ENCODE measurements at regions not wholly inside any gene's neighbourhood (a gene's known extent, or its start where the extent isn't known, plus 50 kb on each side); places are given as distances from the start of the nearest gene placed in this dataset.

DNA sequence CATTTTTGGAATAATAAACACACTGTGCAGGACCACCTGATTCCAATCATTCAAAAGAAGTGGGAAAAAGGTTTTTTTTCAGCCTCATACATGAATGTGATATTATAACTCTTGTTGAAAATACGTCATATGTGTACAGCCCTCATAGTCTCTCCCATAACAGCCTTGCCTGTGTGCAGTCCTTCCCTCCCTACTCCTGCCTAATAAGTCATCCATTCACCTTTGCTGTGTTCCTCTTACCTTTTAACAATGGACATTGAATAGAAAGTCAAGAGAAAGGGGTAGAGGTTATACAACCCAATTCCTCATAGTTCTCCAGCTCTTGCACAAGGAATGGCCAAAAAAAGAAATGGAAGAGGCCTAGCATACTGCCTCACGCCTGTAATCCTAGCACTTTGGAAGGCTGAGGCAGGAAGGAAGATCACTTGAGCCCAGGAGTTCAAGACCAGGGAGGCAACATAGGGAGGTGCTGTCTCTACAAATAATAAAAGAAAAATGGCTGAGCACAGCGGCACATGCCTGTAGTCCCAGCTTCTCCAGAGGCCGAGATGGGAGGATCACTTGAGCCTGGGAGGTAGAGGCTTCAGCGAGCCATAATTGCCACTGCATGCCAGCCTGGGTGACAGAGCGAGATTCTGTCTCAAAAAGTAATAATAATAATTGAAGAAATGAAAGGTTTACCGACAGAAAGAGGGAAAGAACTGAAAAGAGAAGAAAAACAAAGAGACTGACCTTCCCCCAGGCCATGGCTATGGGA lies 356.1 kb upstream of the KIF2A start:
- H3K27ac ChIP-seq (ENCODE audit: insufficient read depth, low read length, poor library complexity, severe bottlenecking): no peak overlapping the region
- H3K4me1 ChIP-seq (ENCODE audit: control insufficient read depth, insufficient read depth, low read length, poor library complexity, severe bottlenecking): no peaks in the 10 kb centered on the region
- H3K36me3 ChIP-seq (ENCODE audit: control insufficient read depth, insufficient read depth, low read length): no peaks in the 10 kb centered on the region
- no peak for DNase-seq
- no peak overlapping the region for H3K4me3 ChIP-seq (ENCODE audit: insufficient read depth, low read depth, low read length, poor library complexity, severe bottlenecking)
- H3K27me3 ChIP-seq (replicated peaks; ENCODE audit: control insufficient read depth, insufficient read depth, low read length, poor library complexity, severe bottlenecking): no peaks in the 10 kb centered on the region
- no peaks in the 10 kb centered on the region for H3K9me3 ChIP-seq (ENCODE audit: control insufficient read depth, low read length)

GRCh38 chr5:61951295-61951694 lies 354.7 kb upstream of the KIF2A start:
- no peak for DNase-seq
- H3K4me3 ChIP-seq (ENCODE audit: insufficient read depth, low read depth, low read length, poor library complexity, severe bottlenecking): no peak overlapping the region
- H3K27me3 ChIP-seq (replicated peaks; ENCODE audit: control insufficient read depth, insufficient read depth, low read length, poor library complexity, severe bottlenecking): no peaks in the 10 kb centered on the region
- H3K4me1 ChIP-seq (ENCODE audit: control insufficient read depth, insufficient read depth, low read length, poor library complexity, severe bottlenecking): no peaks in the 10 kb centered on the region
- H3K27ac ChIP-seq (ENCODE audit: insufficient read depth, low read length, poor library complexity, severe bottlenecking): no peak overlapping the region
- H3K9me3 ChIP-seq (ENCODE audit: control insufficient read depth, low read length): no peaks in the 10 kb centered on the region
- no peaks in the 10 kb centered on the region for H3K36me3 ChIP-seq (ENCODE audit: control insufficient read depth, insufficient read depth, low read length)

GRCh38 chr5:61953913-61954312 lies 352.1 kb upstream of the KIF2A start:
- H3K4me1 ChIP-seq (ENCODE audit: control insufficient read depth, insufficient read depth, low read length, poor library complexity, severe bottlenecking): no peaks in the 10 kb centered on the region
- no peaks in the 10 kb centered on the region for H3K27me3 ChIP-seq (replicated peaks; ENCODE audit: control insufficient read depth, insufficient read depth, low read length, poor library complexity, severe bottlenecking)
- no peaks in the 10 kb centered on the region for H3K36me3 ChIP-seq (ENCODE audit: control insufficient read depth, insufficient read depth, low read length)
- H3K4me3 ChIP-seq (ENCODE audit: insufficient read depth, low read depth, low read length, poor library complexity, severe bottlenecking): no peak overlapping the region
- H3K27ac ChIP-seq (ENCODE audit: insufficient read depth, low read length, poor library complexity, severe bottlenecking): no peak overlapping the region
- no peaks in the 10 kb centered on the region for H3K9me3 ChIP-seq (ENCODE audit: control insufficient read depth, low read length)
- no peak for DNase-seq

- H3K4me1 ChIP-seq (ENCODE audit: control insufficient read depth, insufficient read depth, low read length, poor library complexity, severe bottlenecking): no peaks in the 10 kb centered on the region
- DNase-seq: no peak
- H3K27ac ChIP-seq (ENCODE audit: insufficient read depth, low read length, poor library complexity, severe bottlenecking): no peak overlapping the region
- no peaks in the 10 kb centered on the region for H3K9me3 ChIP-seq (ENCODE audit: control insufficient read depth, low read length)
- H3K4me3 ChIP-seq (ENCODE audit: insufficient read depth, low read depth, low read length, poor library complexity, severe bottlenecking): no peak overlapping the region
- H3K36me3 ChIP-seq (ENCODE audit: control insufficient read depth, insufficient read depth, low read length): no peaks in the 10 kb centered on the region
- H3K27me3 ChIP-seq (replicated peaks; ENCODE audit: control insufficient read depth, insufficient read depth, low read length, poor library complexity, severe bottlenecking): no peaks in the 10 kb centered on the region
These were observed 341.8 kb upstream of the KIF2A start for GRCh38 chr5:61964201-61964600.

- Histone ChIP-seq H3K9me3 (ENCODE audit: control insufficient read depth, low read length) (no peaks in the 10 kb centered on the region), H3K4me3 (ENCODE audit: insufficient read depth, low read depth, low read length, poor library complexity, severe bottlenecking) (no peak overlapping the region), H3K27ac (ENCODE audit: insufficient read depth, low read length, poor library complexity, severe bottlenecking) (no peak overlapping the region), H3K27me3 (replicated peaks; ENCODE audit: control insufficient read depth, insufficient read depth, low read length, poor library complexity, severe bottlenecking) (no peaks in the 10 kb centered on the region), H3K36me3 (ENCODE audit: control insufficient read depth, insufficient read depth, low read length) (no peaks in the 10 kb centered on the region), H3K4me1 (ENCODE audit: control insufficient read depth, insufficient read depth, low read length, poor library complexity, severe bottlenecking) (no peaks in the 10 kb centered on the region)
- no peak for DNase-seq
These were observed 340.9 kb upstream of the KIF2A start for GRCh38 chr5:61965069-61965468.

GRCh38 chr5:61965490-61965889 lies 340.5 kb upstream of the KIF2A start:
- H3K9me3 ChIP-seq (ENCODE audit: control insufficient read depth, low read length): no peaks in the 10 kb centered on the region
- H3K36me3 ChIP-seq (ENCODE audit: control insufficient read depth, insufficient read depth, low read length): no peaks in the 10 kb centered on the region
- no peak overlapping the region for H3K27ac ChIP-seq (ENCODE audit: insufficient read depth, low read length, poor library complexity, severe bottlenecking)
- DNase-seq: no peak
- H3K27me3 ChIP-seq (replicated peaks; ENCODE audit: control insufficient read depth, insufficient read depth, low read length, poor library complexity, severe bottlenecking): no peaks in the 10 kb centered on the region
- H3K4me1 ChIP-seq (ENCODE audit: control insufficient read depth, insufficient read depth, low read length, poor library complexity, severe bottlenecking): no peaks in the 10 kb centered on the region
- no peak overlapping the region for H3K4me3 ChIP-seq (ENCODE audit: insufficient read depth, low read depth, low read length, poor library complexity, severe bottlenecking)

- H3K4me3 ChIP-seq (ENCODE audit: insufficient read depth, low read depth, low read length, poor library complexity, severe bottlenecking): no peak overlapping the region
- H3K4me1 ChIP-seq (ENCODE audit: control insufficient read depth, insufficient read depth, low read length, poor library complexity, severe bottlenecking): no peaks in the 10 kb centered on the region
- H3K9me3 ChIP-seq (ENCODE audit: control insufficient read depth, low read length): no peaks in the 10 kb centered on the region
- DNase-seq: no peak
- no peaks in the 10 kb centered on the region for H3K36me3 ChIP-seq (ENCODE audit: control insufficient read depth, insufficient read depth, low read length)
- no peak overlapping the region for H3K27ac ChIP-seq (ENCODE audit: insufficient read depth, low read length, poor library complexity, severe bottlenecking)
- H3K27me3 ChIP-seq (replicated peaks; ENCODE audit: control insufficient read depth, insufficient read depth, low read length, poor library complexity, severe bottlenecking): no peaks in the 10 kb centered on the region
These were observed 339.6 kb upstream of the KIF2A start for GRCh38 chr5:61966296-61966955.

GRCh38 chr5:61966997-61967396 lies 339.0 kb upstream of the KIF2A start:
- Histone ChIP-seq H3K4me1 (ENCODE audit: control insufficient read depth, insufficient read depth, low read length, poor library complexity, severe bottlenecking) (no peaks in the 10 kb centered on the region), H3K36me3 (ENCODE audit: control insufficient read depth, insufficient read depth, low read length) (no peaks in the 10 kb centered on the region), H3K4me3 (ENCODE audit: insufficient read depth, low read depth, low read length, poor library complexity, severe bottlenecking) (no peak overlapping the region), H3K27ac (ENCODE audit: insufficient read depth, low read length, poor library complexity, severe bottlenecking) (no peak overlapping the region), H3K27me3 (replicated peaks; ENCODE audit: control insufficient read depth, insufficient read depth, low read length, poor library complexity, severe bottlenecking) (no peaks in the 10 kb centered on the region), H3K9me3 (ENCODE audit: control insufficient read depth, low read length) (no peaks in the 10 kb centered on the region)
- no peak for DNase-seq

- no peak overlapping the region for H3K4me3 ChIP-seq (ENCODE audit: insufficient read depth, low read depth, low read length, poor library complexity, severe bottlenecking)
- no peaks in the 10 kb centered on the region for H3K36me3 ChIP-seq (ENCODE audit: control insufficient read depth, insufficient read depth, low read length)
- H3K4me1 ChIP-seq (ENCODE audit: control insufficient read depth, insufficient read depth, low read length, poor library complexity, severe bottlenecking): no peaks in the 10 kb centered on the region
- DNase-seq: no peak
- H3K27me3 ChIP-seq (replicated peaks; ENCODE audit: control insufficient read depth, insufficient read depth, low read length, poor library complexity, severe bottlenecking): no peaks in the 10 kb centered on the region
- no peak overlapping the region for H3K27ac ChIP-seq (ENCODE audit: insufficient read depth, low read length, poor library complexity, severe bottlenecking)
- H3K9me3 ChIP-seq (ENCODE audit: control insufficient read depth, low read length): no peaks in the 10 kb centered on the region
These were observed 338.3 kb upstream of the KIF2A start for GRCh38 chr5:61967681-61968080.

GRCh38 chr5:61969347-61969746 lies 336.7 kb upstream of the KIF2A start:
- no peak overlapping the region for H3K27ac ChIP-seq (ENCODE audit: insufficient read depth, low read length, poor library complexity, severe bottlenecking)
- no peaks in the 10 kb centered on the region for H3K4me1 ChIP-seq (ENCODE audit: control insufficient read depth, insufficient read depth, low read length, poor library complexity, severe bottlenecking)
- H3K9me3 ChIP-seq (ENCODE audit: control insufficient read depth, low read length): no peaks in the 10 kb centered on the region
- H3K36me3 ChIP-seq (ENCODE audit: control insufficient read depth, insufficient read depth, low read length): no peaks in the 10 kb centered on the region
- no peak overlapping the region for H3K4me3 ChIP-seq (ENCODE audit: insufficient read depth, low read depth, low read length, poor library complexity, severe bottlenecking)
- H3K27me3 ChIP-seq (replicated peaks; ENCODE audit: control insufficient read depth, insufficient read depth, low read length, poor library complexity, severe bottlenecking): no peaks in the 10 kb centered on the region
- no peak for DNase-seq

All from effector memory CD4-positive, alpha-beta T cell (primary cell).